Thymus (tissue), 11 donors: ENCODE measurements at regions not wholly inside any gene's neighbourhood (a gene's known extent, or its start where the extent isn't known, plus 50 kb on each side); places are given as distances from the start of the nearest gene placed in this dataset.
"Not testable (repeated sequence)": the region's sequence is repeated elsewhere in the genome, so short reads cannot be mapped to it uniquely, and the experiment has no call there.

ENCODE experiments used
- DNase-seq, 9 donors: peaks; one replicate each; pipeline ENCODE4 v3.0.0-alpha.2; 2013; ENCODE audit warnings: low spot score in 9 of 9, low read depth in 6 of 9, missing footprints in 1 of 9
- H3K27ac ChIP-seq, 2 donors: one replicate each; pipeline ENCODE4 v1.5.1; 2013; ENCODE audit warnings: control low read depth in 1 of 2, low read depth in 1 of 2, low read length in 1 of 2, mild to moderate bottlenecking in 1 of 2, moderate library complexity in 1 of 2
- H3K27me3 ChIP-seq, 2 donors: one replicate each; pipeline ENCODE4 v1.5.1; 2013; ENCODE audit warnings: low read length in 1 of 2; ENCODE audit not compliant: control insufficient read depth in 2 of 2, insufficient read depth in 1 of 2
- H3K36me3 ChIP-seq, 2 donors: one replicate each; pipeline ENCODE4 v1.5.1; 2013; ENCODE audit warnings: low read length in 1 of 2, mild to moderate bottlenecking in 1 of 2, moderate library complexity in 1 of 2; ENCODE audit not compliant: control insufficient read depth in 2 of 2, insufficient read depth in 2 of 2
- H3K4me1 ChIP-seq, 2 donors: one replicate each; pipeline ENCODE4 v1.5.1; 2013; ENCODE audit warnings: low read length in 2 of 2; ENCODE audit not compliant: control insufficient read depth in 2 of 2, insufficient read depth in 2 of 2
- H3K4me3 ChIP-seq, 2 donors: one replicate each; pipeline ENCODE4 v1.5.1; 2013; ENCODE audit warnings: low read length in 2 of 2, control low read depth in 1 of 2, mild to moderate bottlenecking in 1 of 2
- H3K9me3 ChIP-seq, 2 donors: one replicate each; pipeline ENCODE4 v1.5.1; 2013; ENCODE audit warnings: low read length in 1 of 2, mild to moderate bottlenecking in 1 of 2; ENCODE audit not compliant: control insufficient read depth in 2 of 2, insufficient read depth in 1 of 2
- WGBS: extraction: QIAGEN DNeasy Blood & Tissue Kit; methylation state at CpG from one replicate; pipeline ENCODE4 v1.1.7; 2013; 5-methylcytosine and 5-hydroxymethylcytosine counted together
- donor health status: healthy.

- DNase-seq: no peak
- Histone ChIP-seq H3K27ac (no peak overlapping the region), H3K4me1 (no peaks in the 10 kb centered on the region), H3K36me3 (no peaks in the 10 kb centered on the region), H3K4me3 (no peak overlapping the region), H3K27me3 (no peaks in the 10 kb centered on the region), H3K9me3 (peaks cover 0 to 3% of the 10 kb centered on the region in 2 donors)
- WGBS: 93% methylated on average over 11 of the region's 11 CpGs
These were observed 101.7 kb downstream of the BMS1 start for GRCh38 chr10:42883993-42884983.

DNA sequence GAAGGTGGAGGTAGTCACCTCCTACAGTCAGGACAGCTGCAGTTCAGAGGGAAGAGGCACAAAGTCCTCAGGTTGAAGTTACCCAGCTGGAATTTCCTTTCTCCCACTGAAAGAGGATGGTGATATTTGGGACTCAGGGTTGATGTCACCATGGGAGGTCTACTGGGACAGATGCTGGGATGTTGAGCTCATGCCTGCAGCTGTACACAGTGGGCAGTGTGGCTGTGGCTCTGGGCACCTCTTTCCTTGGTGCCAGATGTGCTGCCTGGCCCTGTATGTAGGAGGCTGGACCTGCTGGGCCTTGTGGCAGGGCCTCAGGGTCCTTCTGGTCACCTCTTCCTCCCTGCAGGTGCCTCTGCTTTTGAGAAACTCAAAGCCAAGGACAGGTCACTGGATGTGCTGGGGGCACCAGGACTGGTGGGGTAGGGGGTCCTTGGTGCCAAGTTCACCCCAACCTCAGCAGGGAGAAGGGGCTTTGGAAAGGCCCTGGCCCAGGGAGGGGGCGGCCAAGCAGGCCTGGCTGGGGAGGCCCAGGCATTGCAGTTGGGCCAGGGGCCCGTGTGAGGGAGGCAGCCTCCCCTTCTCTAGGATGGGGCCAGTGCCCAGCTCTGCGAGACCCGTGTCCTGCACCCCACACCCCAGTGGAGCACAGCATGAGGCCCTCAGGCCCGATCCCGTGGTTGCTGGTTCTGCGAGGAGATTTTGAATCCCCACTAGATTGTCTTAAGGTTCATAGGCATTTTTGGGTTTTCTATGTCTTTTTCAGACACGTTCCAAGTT, 103.1 kb downstream of the BMS1 start:
- H3K36me3 ChIP-seq: no peaks in the 10 kb centered on the region
- no peaks in the 10 kb centered on the region for H3K4me1 ChIP-seq
- peaks cover 0 to 3% of the 10 kb centered on the region in 2 donors for H3K9me3 ChIP-seq
- no peaks in the 10 kb centered on the region for H3K27me3 ChIP-seq
- DNase-seq: no peak
- H3K27ac ChIP-seq: no peak overlapping the region
- WGBS: 96% methylated on average over 8 of the region's 8 CpGs
- H3K4me3 ChIP-seq: no peak overlapping the region

- no peak overlapping the region for H3K27ac ChIP-seq
- 82% methylated on average over 1 of the region's 1 CpG for WGBS
- no peaks in the 10 kb centered on the region for H3K36me3 ChIP-seq
- no peaks in the 10 kb centered on the region for H3K4me1 ChIP-seq
- H3K4me3 ChIP-seq: no peak overlapping the region
- no peaks in the 10 kb centered on the region for H3K9me3 ChIP-seq
- DNase-seq: no peak
- no peaks in the 10 kb centered on the region for H3K27me3 ChIP-seq
These were observed 105.3 kb downstream of the BMS1 start for GRCh38 chr10:42887734-42888503.

- Histone ChIP-seq H3K4me3 (no peak overlapping the region), H3K4me1 (no peaks in the 10 kb centered on the region), H3K36me3 (no peaks in the 10 kb centered on the region), H3K27ac (no peak overlapping the region), H3K27me3 (no peaks in the 10 kb centered on the region), H3K9me3 (no peaks in the 10 kb centered on the region)
- WGBS: 92% methylated on average over 4 of the region's 4 CpGs
- no peak for DNase-seq
These were observed 106.0 kb downstream of the BMS1 start for GRCh38 chr10:42888504-42889095.

GRCh38 chr10:42896735-42897134, 114.1 kb downstream of the BMS1 start:
- WGBS: 41% methylated on average over 7 of the region's 7 CpGs
- Histone ChIP-seq H3K36me3 (no peaks in the 10 kb centered on the region), H3K9me3 (peaks cover 8 to 9% of the 10 kb centered on the region in 2 donors), H3K27ac (no peak overlapping the region), H3K4me3 (no peak overlapping the region), H3K27me3 (peaks cover 20 to 40% of the 10 kb centered on the region in 2 donors), H3K4me1 (no peaks in the 10 kb centered on the region)
- DNase-seq: no peak

DNA sequence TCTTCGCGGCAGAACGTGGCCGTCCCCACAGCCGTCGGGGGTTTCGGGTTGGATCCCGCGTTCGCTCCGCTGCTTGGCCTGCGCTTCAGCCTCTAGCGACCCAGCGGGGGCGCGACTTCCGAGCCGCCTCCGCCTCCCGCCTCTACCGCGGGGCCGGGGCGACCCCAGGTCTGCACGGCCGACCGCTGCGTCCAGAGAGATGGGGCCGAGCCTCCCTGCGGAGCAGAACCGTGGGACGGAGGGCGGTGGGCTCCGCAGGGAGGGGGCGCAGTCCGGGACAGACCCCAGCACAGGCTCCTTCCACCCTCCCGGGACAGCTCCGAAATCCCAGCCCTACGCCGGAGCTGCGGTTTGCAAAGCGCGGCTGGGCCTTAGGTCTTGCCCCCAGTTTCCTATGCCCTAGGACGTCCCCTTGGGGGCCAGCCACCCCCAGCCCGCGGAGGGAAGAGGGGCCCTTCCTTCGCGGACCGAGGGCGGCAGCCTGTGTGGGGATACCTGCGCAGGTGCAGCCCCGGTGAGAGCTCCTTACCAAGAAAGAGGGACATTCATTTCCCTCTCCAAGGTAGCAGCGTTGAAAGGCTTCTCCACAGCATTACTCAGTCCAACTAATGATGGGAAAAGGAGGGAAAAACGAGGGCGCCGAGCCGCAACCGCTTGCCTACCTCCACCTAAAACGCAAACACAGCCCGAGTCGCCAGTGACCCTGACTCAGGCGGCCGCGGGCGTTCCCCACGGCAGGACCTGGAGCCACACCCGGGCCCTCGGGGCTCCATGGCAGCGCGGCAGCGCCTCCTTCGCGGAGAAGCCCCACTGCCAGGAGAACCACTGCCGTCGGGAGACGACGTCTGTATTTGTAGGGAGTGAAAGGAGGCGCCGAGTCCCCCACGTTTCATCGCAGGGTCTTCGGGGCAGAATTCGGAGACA, 115.7 kb downstream of the BMS1 start:
- H3K27me3 ChIP-seq: peaks cover 20 to 40% of the 10 kb centered on the region in 2 donors
- H3K4me1 ChIP-seq: no peaks in the 10 kb centered on the region
- peaks cover 8 to 9% of the 10 kb centered on the region in 2 donors for H3K9me3 ChIP-seq
- H3K27ac ChIP-seq: no peak overlapping the region
- 19% methylated on average over 83 of the region's 83 CpGs for WGBS
- no peak overlapping the region for H3K4me3 ChIP-seq
- no peaks in the 10 kb centered on the region for H3K36me3 ChIP-seq
- no peak for DNase-seq

DNA sequence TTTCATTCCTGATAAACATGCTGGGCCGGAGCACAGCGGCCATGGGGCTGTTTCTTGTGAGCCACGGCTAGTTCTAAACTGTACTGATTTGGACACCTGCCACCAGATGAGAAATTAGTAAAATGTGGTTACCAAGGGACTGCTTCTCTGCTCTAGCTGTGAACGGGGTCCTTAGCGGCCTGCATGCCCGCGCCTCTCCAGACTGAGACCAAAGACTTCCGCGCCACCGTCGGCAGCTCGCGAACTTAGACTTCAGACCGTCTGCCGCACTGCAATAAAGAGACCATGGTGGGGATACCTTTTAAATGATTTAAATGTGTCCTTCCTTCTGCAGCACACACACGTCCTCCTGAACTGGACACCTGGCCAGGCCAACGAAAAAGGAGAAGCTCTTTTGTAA, 116.4 kb downstream of the BMS1 start:
- Histone ChIP-seq H3K27me3 (peaks cover 20 to 40% of the 10 kb centered on the region in 2 donors), H3K9me3 (peaks cover 8 to 9% of the 10 kb centered on the region in 2 donors), H3K27ac (no peak overlapping the region), H3K36me3 (no peaks in the 10 kb centered on the region), H3K4me3 (no peak overlapping the region), H3K4me1 (no peaks in the 10 kb centered on the region)
- WGBS: 96% methylated on average over 17 of the region's 17 CpGs
- no peak for DNase-seq

GRCh38 chr10:42900346-42900745, 117.8 kb downstream of the BMS1 start:
- H3K4me1 ChIP-seq, H3K27ac ChIP-seq, H3K36me3 ChIP-seq, DNase-seq, H3K4me3 ChIP-seq, H3K9me3 ChIP-seq: not testable (repeated sequence)
- H3K27me3 ChIP-seq: peaks cover 20 to 38% of the 10 kb centered on the region in 2 donors
- WGBS: 92% methylated on average over 24 of the region's 24 CpGs
